Breast epithelium (tissue), 4 donors: ENCODE measurements at regions not wholly inside any gene's neighbourhood (a gene's known extent, or its start where the extent isn't known, plus 50 kb on each side); places are given as distances from the start of the nearest gene placed in this dataset.

Experiments
- DNase-seq, 2 donors: peaks; one replicate each; pipeline ENCODE4 v3.0.0-alpha.2; 2019; ENCODE audit warnings: low spot score in 2 of 2
- H3K27ac ChIP-seq, 2 donors: fragments of 200-600 bp; sonication (generic) in 1 of 2; one replicate each; pipeline ENCODE4 v1.5.1; 2016 to 2019; ENCODE audit warnings: mild to moderate bottlenecking in 1 of 2
- H3K27me3 ChIP-seq, 2 donors: fragments of 200-600 bp; sonication (generic) in 1 of 2; one replicate each; pipeline versions ENCODE4 v1.5.1 to v1.6.0; 2017 to 2019; ENCODE audit warnings: control low read depth in 1 of 2, mild to moderate bottlenecking in 1 of 2
- H3K36me3 ChIP-seq: fragments of 200-600 bp; one replicate; pipeline ENCODE4 v1.5.1; 2019
- H3K4me1 ChIP-seq, 2 donors: fragments of 200-600 bp; sonication (generic); one replicate each; pipeline ENCODE4 v1.5.1; 2016 to 2019; ENCODE audit warnings: control low read depth in 1 of 2
- H3K4me3 ChIP-seq, 3 donors: fragments of 200-600 bp; sonication (generic); 1 replicate in 2 of 3; 2 replicates in 1 of 3; pipeline ENCODE4 v1.5.1; 2016 to 2019; ENCODE audit warnings: mild to moderate bottlenecking in 3 of 3, moderate library complexity in 2 of 3
- H3K9me3 ChIP-seq, 2 donors: fragments of 200-600 bp; sonication (generic) in 1 of 2; one replicate each; pipeline ENCODE4 v1.5.1; 2016 to 2019; ENCODE audit warnings: control low read depth in 1 of 2
- CTCF ChIP-seq, 3 donors: fragments of 450-650 bp; IDR thresholded peaks; one replicate each; pipeline ENCODE4 v1.5.1; 2016 to 2017; ENCODE audit warnings: antibody characterized with exemption in 3 of 3, mild to moderate bottlenecking in 3 of 3, moderate library complexity in 3 of 3
- POLR2A ChIP-seq: fragments of 450-650 bp; IDR thresholded peaks from one replicate; pipeline ENCODE4 v1.6.1; 2016; ENCODE audit warnings: antibody characterized with exemption, mild to moderate bottlenecking, moderate library complexity
- POLR2AphosphoS5 ChIP-seq, 3 donors: sonication (generic); formaldehyde crosslinking; IDR thresholded peaks; one replicate each; pipeline ENCODE4 v1.6.1; 2017; ENCODE audit warnings: antibody characterized with exemption in 3 of 3
- intact Hi-C: fragments of 100-400 bp; cut with DNase I; formaldehyde crosslinking; loops from one replicate; pipeline ENCODE4 v1.15.1; 2023; ENCODE audit warnings: low total_unique reads

- TF ChIP-seq POLR2AphosphoS5 (IDR thresholded peaks at IDR 0.05) (no peak), POLR2A (no peak), CTCF (IDR thresholded peaks at IDR 0.05) (no peak)
- intact Hi-C loops = no loop called here
These were observed 468.0 kb downstream of the UTRN start for GRCh38 chr6:144753023-144753705.

GRCh38 chr6:144756469-144756868, 471.3 kb downstream of the UTRN start:
- intact Hi-C loops = no loop called here
- H3K27me3 ChIP-seq = no peaks in the 10 kb centered on the region
- H3K4me1 ChIP-seq = peaks cover 0 to 4% of the 10 kb centered on the region in 2 donors
- H3K9me3 ChIP-seq = no peaks in the 10 kb centered on the region
- no peak for DNase-seq
- H3K4me3 ChIP-seq = no peak overlapping the region
- H3K27ac ChIP-seq = peak overlapping the region; percentile 27 to 75
- no peak for TF ChIP-seq POLR2A
- no peak for TF ChIP-seq CTCF (IDR thresholded peaks at IDR 0.05)
- no peak for TF ChIP-seq POLR2AphosphoS5 (IDR thresholded peaks at IDR 0.05)
- no peaks in the 10 kb centered on the region for H3K36me3 ChIP-seq

More at GRCh38 chr6:144753023-144753705, 468.0 kb downstream of the UTRN start:
- H3K9me3 ChIP-seq = no peaks in the 10 kb centered on the region
- no peak for DNase-seq
- no peak overlapping the region for H3K4me3 ChIP-seq
- H3K27me3 ChIP-seq = no peaks in the 10 kb centered on the region
- no peaks in the 10 kb centered on the region for H3K36me3 ChIP-seq
- H3K4me1 ChIP-seq = peaks cover 0 to 4% of the 10 kb centered on the region in 2 donors
- H3K27ac ChIP-seq = no peak overlapping the region

- no peaks in the 10 kb centered on the region for H3K36me3 ChIP-seq
- intact Hi-C loops = no loop called here
- H3K4me3 ChIP-seq = no peak overlapping the region
- TF ChIP-seq POLR2A (no peak), CTCF (IDR thresholded peaks at IDR 0.05) (no peak), POLR2AphosphoS5 (IDR thresholded peaks at IDR 0.05) (no peak)
- H3K27ac ChIP-seq = peak overlapping the region in 1 of 2 donors; percentile 75
- peaks cover 0 to 4% of the 10 kb centered on the region in 2 donors for H3K4me1 ChIP-seq
- no peak for DNase-seq
- H3K27me3 ChIP-seq = no peaks in the 10 kb centered on the region
- H3K9me3 ChIP-seq = no peaks in the 10 kb centered on the region
These were observed 472.2 kb downstream of the UTRN start for GRCh38 chr6:144757299-144757698.

DNA sequence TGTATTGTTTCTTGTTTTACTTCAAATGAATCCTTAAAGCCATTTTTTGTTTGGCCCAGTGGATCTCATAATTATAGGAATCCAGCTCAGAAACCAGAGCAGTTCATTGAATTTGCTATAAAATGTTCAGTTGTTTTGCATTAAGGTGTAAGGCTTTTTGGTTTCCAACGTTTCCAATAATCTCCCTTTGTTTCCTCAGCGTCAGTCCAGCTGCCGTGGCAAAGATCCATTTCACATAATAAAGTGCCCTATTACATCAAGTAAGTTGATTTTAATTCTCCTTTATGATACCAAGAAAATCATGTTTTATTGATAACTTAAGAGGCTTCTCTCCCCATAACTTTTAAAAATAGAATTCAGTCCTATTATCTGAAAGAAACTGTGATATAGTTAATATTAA, 472.6 kb downstream of the UTRN start:
- no peak for DNase-seq
- H3K27me3 ChIP-seq = no peaks in the 10 kb centered on the region
- H3K9me3 ChIP-seq = no peaks in the 10 kb centered on the region
- peak overlapping the region in 1 of 2 donors; percentile 75 for H3K27ac ChIP-seq
- peaks cover 0 to 4% of the 10 kb centered on the region in 2 donors for H3K4me1 ChIP-seq
- H3K36me3 ChIP-seq = no peaks in the 10 kb centered on the region
- no peak for TF ChIP-seq CTCF (IDR thresholded peaks at IDR 0.05)
- no peak for TF ChIP-seq POLR2A
- no peak for TF ChIP-seq POLR2AphosphoS5 (IDR thresholded peaks at IDR 0.05)
- intact Hi-C loops = no loop called here
- no peak overlapping the region for H3K4me3 ChIP-seq

DNA sequence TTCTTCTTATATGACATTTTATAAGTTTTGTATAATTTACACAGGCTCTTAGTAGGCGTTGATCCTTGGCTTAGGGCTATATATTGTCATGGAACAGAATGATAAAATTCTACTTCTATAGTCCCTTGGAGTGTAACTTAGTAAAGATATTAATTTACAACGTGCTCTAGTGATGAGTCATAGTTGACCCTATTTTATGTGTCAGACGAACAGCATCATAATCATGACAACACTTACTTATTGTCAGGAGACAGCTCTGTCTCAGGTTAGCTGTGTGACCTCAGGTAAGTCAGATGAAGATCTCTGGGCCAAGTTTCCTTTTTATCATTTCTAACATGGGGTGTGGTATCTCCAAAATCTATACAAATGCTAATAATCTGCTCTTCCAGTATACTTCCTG, 473.5 kb downstream of the UTRN start:
- peaks cover 0 to 4% of the 10 kb centered on the region in 2 donors for H3K4me1 ChIP-seq
- no peak for DNase-seq
- no peaks in the 10 kb centered on the region for H3K27me3 ChIP-seq
- intact Hi-C loops = no loop called here
- H3K36me3 ChIP-seq = no peaks in the 10 kb centered on the region
- H3K27ac ChIP-seq = peak overlapping the region in 1 of 2 donors; percentile 59
- H3K9me3 ChIP-seq = no peaks in the 10 kb centered on the region
- no peak for TF ChIP-seq POLR2A
- no peak for TF ChIP-seq CTCF (IDR thresholded peaks at IDR 0.05)
- TF ChIP-seq POLR2AphosphoS5 (IDR thresholded peaks at IDR 0.05) = no peak
- H3K4me3 ChIP-seq = no peak overlapping the region
